H1 (cell line): ENCODE measurements at regions not wholly inside any gene's neighbourhood (a gene's known extent, or its start where the extent isn't known, plus 50 kb on each side); places are given as distances from the start of the nearest gene placed in this dataset.
A peak's percentile ranks its signal among the peaks of the same experiment; 100 is the strongest.

Experiments used
- CTCF ChIA-PET: fragments of 300-600 bp; sonication (Branson Sonifier 250); formaldehyde crosslinking; loops from one replicate; lab custom pipeline; 2021; ENCODE audit not compliant: partially characterized antibody; lab: Charles Lee
- POLR2A ChIA-PET: fragments of 300-600 bp; sonication (Branson Sonifier 250); formaldehyde crosslinking; loops from one replicate; lab custom pipeline; 2021; ENCODE audit warnings: inconsistent platforms; ENCODE audit not compliant: partially characterized antibody; lab: Charles Lee
- DNase-seq, 2 experiments: peaks; one replicate each; pipeline versions ENCODE4 v3.0.0 to v3.0.0-alpha.2; 2010 to 2022; ENCODE audit warnings: low spot score in 2 of 2, low read depth in 1 of 2, mixed read lengths in 1 of 2
- FAIRE-seq: peaks from 2 replicates; lab custom pipeline; 2011; peaks lifted over from hg19 to GRCh38; lab: Jason Lieb, UNC
- H2AFZ ChIP-seq: 2 replicates; pipeline ENCODE4 v1.8.1; 2012; ENCODE audit warnings: low read length, inconsistent platforms
- H2AK5ac ChIP-seq: 2 replicates; pipeline ENCODE4 v1.6.1; 2013; ENCODE audit warnings: low read depth, low read length
- H2BK120ac ChIP-seq: replicated peaks from 2 replicates; pipeline ENCODE3; 2013; ENCODE audit warnings: low read depth, low read length, inconsistent platforms
- H2BK12ac ChIP-seq: 2 replicates; pipeline ENCODE4 v1.6.1; 2013; ENCODE audit warnings: low read depth, low read length
- H2BK15ac ChIP-seq: 2 replicates; pipeline ENCODE4 v1.6.1; 2013; ENCODE audit warnings: low read length
- H2BK20ac ChIP-seq: 2 replicates; pipeline ENCODE4 v1.6.1; 2013; ENCODE audit warnings: low read length
- H2BK5ac ChIP-seq: 2 replicates; pipeline ENCODE4 v1.6.1; 2013; ENCODE audit warnings: low read depth, low read length
- H3K14ac ChIP-seq: 2 replicates; pipeline ENCODE4 v1.6.1; 2013; ENCODE audit warnings: inconsistent platforms; ENCODE audit not compliant: insufficient read length
- H3K18ac ChIP-seq: 2 replicates; pipeline ENCODE4 v1.6.1; 2013; ENCODE audit warnings: low read length; ENCODE audit errors: extremely low read depth
- H3K23ac ChIP-seq: 2 replicates; pipeline ENCODE4 v1.6.1; 2013; ENCODE audit warnings: inconsistent platforms; ENCODE audit not compliant: insufficient read length
- H3K23me2 ChIP-seq: 2 replicates; pipeline ENCODE4 v1.6.1; 2013; ENCODE audit warnings: low read depth, low read length
- H3K27ac ChIP-seq: 2 replicates; pipeline ENCODE4 v1.6.1; 2011; ENCODE audit warnings: low read depth, low read length, inconsistent platforms
- H3K27me3 ChIP-seq, 4 experiments: replicated peaks in 1 of 4; 1 replicate in 1 of 4; 2 replicates in 3 of 4; pipeline versions ENCODE4 v1.6.1 to v1.8.1; 2011 to 2013; ENCODE audit warnings: low read length in 3 of 4, mild to moderate bottlenecking in 3 of 4, inconsistent platforms in 2 of 4, mixed read lengths in 2 of 4, moderate library complexity in 1 of 4; ENCODE audit not compliant: control insufficient read depth in 3 of 4, insufficient read depth in 3 of 4; ENCODE audit errors: extremely low read depth in 1 of 4
- H3K36me3 ChIP-seq, 4 experiments: 2 replicates each; pipeline versions ENCODE4 v1.6.1 to v1.8.1; 2011 to 2013; ENCODE audit warnings: mild to moderate bottlenecking in 4 of 4, low read length in 3 of 4, moderate library complexity in 2 of 4, control low read depth in 1 of 4, inconsistent platforms in 1 of 4; ENCODE audit not compliant: insufficient read depth in 4 of 4, control insufficient read depth in 2 of 4
- H3K4ac ChIP-seq: replicated peaks from 2 replicates; pipeline ENCODE3; 2013; ENCODE audit warnings: low read length, low read depth, mixed read lengths, inconsistent platforms; ENCODE audit not compliant: insufficient read length
- H3K4me1 ChIP-seq, 4 experiments: replicated peaks in 1 of 4; 1 replicate in 1 of 4; 2 replicates in 3 of 4; pipeline versions ENCODE4 v1.6.1 to v1.8.1; 2011 to 2013; ENCODE audit warnings: low read length in 3 of 4, inconsistent platforms in 2 of 4, mixed read lengths in 1 of 4; ENCODE audit not compliant: insufficient read depth in 4 of 4, control insufficient read depth in 3 of 4
- H3K4me2 ChIP-seq, 2 experiments: 2 replicates each; pipeline versions ENCODE4 v1.6.1 to v1.8.1; 2011 to 2013; ENCODE audit warnings: low read depth in 2 of 2, low read length in 2 of 2, control low read depth in 1 of 2, inconsistent platforms in 1 of 2, mild to moderate bottlenecking in 1 of 2; ENCODE audit not compliant: insufficient read depth in 1 of 2
- H3K4me3 ChIP-seq, 4 experiments: fragments of 200-600, 300-600 bp in 1 of 4; sonication (generic), shearing (Covaris generic), sonication (Bioruptor Twin) in 1 of 4; 2 replicates each; pipeline versions ENCODE4 v1.5.1 to v1.8.1; 2011 to 2016; ENCODE audit warnings: low read length in 4 of 4, low read depth in 3 of 4, control low read depth in 2 of 4, inconsistent platforms in 2 of 4, mild to moderate bottlenecking in 2 of 4, mixed read lengths in 1 of 4, moderate library complexity in 1 of 4; ENCODE audit not compliant: insufficient read depth in 2 of 4; ENCODE audit errors: extremely low read depth in 1 of 4
- H3K56ac ChIP-seq: replicated peaks from 2 replicates; pipeline ENCODE3; 2013; ENCODE audit warnings: low read depth, mild to moderate bottlenecking, mixed read lengths, low read length, inconsistent platforms; ENCODE audit not compliant: insufficient read length
- H3K79me1 ChIP-seq: 2 replicates; pipeline ENCODE4 v1.6.1; 2013; ENCODE audit warnings: low read depth, low read length, control low read depth
- H3K79me2 ChIP-seq, 2 experiments: 2 replicates each; pipeline versions ENCODE4 v1.6.1 to v1.8.1; 2012 to 2013; ENCODE audit warnings: low read length in 2 of 2, mild to moderate bottlenecking in 2 of 2, inconsistent platforms in 1 of 2; ENCODE audit not compliant: insufficient read depth in 2 of 2, control insufficient read depth in 1 of 2
- H3K9ac ChIP-seq, 4 experiments: replicated peaks in 1 of 4; 1 replicate in 1 of 4; 2 replicates in 3 of 4; pipeline versions ENCODE4 v1.6.1 to v1.8.1; 2011 to 2013; ENCODE audit warnings: low read depth in 3 of 4, low read length in 3 of 4, control low read depth in 2 of 4, mild to moderate bottlenecking in 2 of 4, moderate library complexity in 2 of 4, inconsistent platforms in 1 of 4; ENCODE audit errors: extremely low read depth in 1 of 4
- H3K9me3 ChIP-seq, 2 experiments: 2 replicates each; pipeline versions ENCODE4 v1.6.1 to v1.8.1; 2012 to 2013; ENCODE audit warnings: mild to moderate bottlenecking in 2 of 2, moderate library complexity in 2 of 2, control low read depth in 1 of 2, inconsistent platforms in 1 of 2, low read depth in 1 of 2, low read length in 1 of 2, mixed read lengths in 1 of 2; ENCODE audit not compliant: insufficient read depth in 2 of 2
- H4K20me1 ChIP-seq, 2 experiments: replicated peaks in 1 of 2; 2 replicates each; pipeline versions ENCODE3 to v1.8.1; 2011 to 2013; ENCODE audit warnings: inconsistent platforms in 2 of 2, low read length in 2 of 2, mild to moderate bottlenecking in 1 of 2; ENCODE audit not compliant: insufficient read depth in 2 of 2, control insufficient read depth in 1 of 2
- H4K5ac ChIP-seq: 2 replicates; pipeline ENCODE4 v1.6.1; 2013; ENCODE audit warnings: low read length, low read depth, mixed read lengths, inconsistent platforms; ENCODE audit not compliant: insufficient read length
- H4K8ac ChIP-seq: 2 replicates; pipeline ENCODE4 v1.8.0; 2013; ENCODE audit warnings: mild to moderate bottlenecking, moderate library complexity, low read length, inconsistent platforms; ENCODE audit not compliant: insufficient read depth; ENCODE audit errors: extremely low read depth
- H4K91ac ChIP-seq: replicated peaks from 2 replicates; pipeline ENCODE3; 2013; ENCODE audit warnings: low read length, mixed read lengths, inconsistent platforms; ENCODE audit not compliant: insufficient read length
- CBX5 ChIP-seq: fragments of 300-800, 300-1000 bp; sonication (generic); IDR thresholded peaks from 2 replicates; pipeline ENCODE4 v1.7.1; 2016; ENCODE audit warnings: antibody characterized with exemption, low read length, low read depth
- CBX8 ChIP-seq: fragments of 300-800, 300-1000 bp; sonication (generic); IDR thresholded peaks from 2 replicates; pipeline ENCODE4 v1.7.1; 2016; ENCODE audit warnings: low read depth, low read length, borderline replicate concordance
- CHD1 ChIP-seq: IDR thresholded peaks from 2 replicates; pipeline ENCODE4 v1.6.1; 2012; ENCODE audit warnings: low read depth, low read length, improper control_type of control experiment
- CREB1 ChIP-seq: IDR thresholded peaks from 2 replicates; pipeline ENCODE4 v1.6.1; 2012; ENCODE audit warnings: inconsistent platforms
- GABPA ChIP-seq: IDR thresholded peaks from 2 replicates; pipeline ENCODE4 v1.6.1; 2011; ENCODE audit warnings: mild to moderate bottlenecking, low read length, moderate library complexity, borderline replicate concordance; ENCODE audit not compliant: insufficient read depth
- JUND ChIP-seq: IDR thresholded peaks from 2 replicates; pipeline ENCODE4 v1.6.1; 2011; ENCODE audit warnings: mild to moderate bottlenecking, improper control_type of control experiment, low read length
- MAFK ChIP-seq: IDR thresholded peaks from 2 replicates; pipeline ENCODE4 v1.6.1; 2012; ENCODE audit warnings: low read depth, mild to moderate bottlenecking, improper control_type of control experiment, low read length
- POU5F1 ChIP-seq: IDR thresholded peaks from 2 replicates; pipeline ENCODE4 v1.6.1; 2011; ENCODE audit warnings: low read depth, mild to moderate bottlenecking, low read length, moderate library complexity
- RNF2 ChIP-seq: fragments of 200-900, 300-1000 bp; sonication (generic); IDR thresholded peaks from 2 replicates; pipeline ENCODE4 v1.7.1; 2016; ENCODE audit warnings: borderline replicate concordance, low read depth, mild to moderate bottlenecking, antibody characterized with exemption, low read length; ENCODE audit not compliant: poor library complexity, severe bottlenecking; ENCODE audit errors: missing control alignments
- SIRT6 ChIP-seq: IDR thresholded peaks from one replicate; pipeline ENCODE4 v1.7.1; 2012; ENCODE audit warnings: low read length, inconsistent platforms
- SRF ChIP-seq: IDR thresholded peaks from 2 replicates; pipeline ENCODE4 v1.6.1; 2011; ENCODE audit warnings: mild to moderate bottlenecking, low read depth, low read length, moderate library complexity
- TAF1 ChIP-seq: IDR thresholded peaks from 2 replicates; pipeline ENCODE4 v1.6.1; 2011; ENCODE audit warnings: mild to moderate bottlenecking, low read depth, low read length
- WGBS, 2 experiments: shearing (Covaris generic) in 1 of 2; methylation state at CpG; one replicate each; pipeline versions ENCODE4 v1.1.6 to v1.1.7; 2013 to 2015; ENCODE audit warnings: low lambda C conversion rate in 2 of 2, mixed read lengths in 2 of 2, inconsistent platforms in 1 of 2, low coverage in 1 of 2, missing lambda C conversion rate in 1 of 2; ENCODE audit not compliant: insufficient replicate concordance in 2 of 2, insufficient coverage in 1 of 2, insufficient read length in 1 of 2; ENCODE audit errors: extremely low coverage in 1 of 2, missing lambda C conversion rate in 1 of 2; 5-methylcytosine and 5-hydroxymethylcytosine counted together
- TF ChIP-seq, protein P1 (sequence below), 3 experiments: IDR thresholded peaks; 1 replicate in 2 of 3; 2 replicates in 1 of 3; pipeline versions ENCODE4 v1.5.1 to v1.6.1; 2011; ENCODE audit warnings: low read length in 3 of 3, mild to moderate bottlenecking in 3 of 3, inconsistent platforms in 2 of 3, low read depth in 1 of 3, moderate library complexity in 1 of 3; ENCODE audit not compliant: insufficient read depth in 1 of 3; ENCODE audit errors: control extremely low read depth in 1 of 3

DNA sequence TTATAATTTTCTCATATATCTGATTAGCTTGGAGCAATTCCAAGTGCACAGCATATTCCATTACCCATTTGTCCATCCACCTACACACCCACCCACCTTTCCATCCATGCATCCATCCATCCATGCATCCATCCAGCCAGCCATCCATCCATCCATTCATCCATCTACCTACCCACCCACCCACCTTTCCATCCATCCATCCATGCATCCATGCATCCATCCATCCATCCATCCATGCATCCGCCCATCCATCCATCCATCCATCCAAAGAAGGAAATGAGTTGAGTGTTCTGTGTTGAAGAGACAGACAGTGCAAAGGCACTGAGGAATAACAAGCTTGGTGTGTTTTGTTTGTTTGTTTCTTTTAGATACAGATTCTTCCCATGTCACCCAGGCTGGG is 78.7 kb upstream of the FAM20A start:
- Histone ChIP-seq H3K56ac (no peak overlapping the region), H4K5ac (no peak overlapping the region), H3K79me2 (no peaks in the 10 kb centered on the region), H3K79me1 (no peaks in the 10 kb centered on the region), H2BK5ac (no peak overlapping the region), H2BK15ac (no peak overlapping the region), H4K20me1 (no peaks in the 10 kb centered on the region), H3K23ac (no peak overlapping the region), H3K14ac (no peak overlapping the region), H3K4me1 (no peaks in the 10 kb centered on the region), H3K27ac (no peak overlapping the region), H4K91ac (no peak overlapping the region), H2BK120ac (no peak overlapping the region), H3K23me2 (peaks cover 4% of the 10 kb centered on the region; the same call in 1 of the 2 replicates), H3K4me2 (no peak overlapping the region), H2AFZ (no peak overlapping the region), H3K36me3 (no peaks in the 10 kb centered on the region), H2BK20ac (no peak overlapping the region), H3K4me3 (no peak overlapping the region), H4K8ac (no peak overlapping the region), H3K9me3 (peaks cover 0 to 2% of the 10 kb centered on the region in 2 experiments; a peak in 1 of 4 replicates), H2AK5ac (peak overlapping the region; percentile 57; the same call in 1 of the 2 replicates), H3K9ac (no peak overlapping the region; a peak in 1 of 7 replicates), H3K27me3 (no peaks in the 10 kb centered on the region), H3K4ac (no peak overlapping the region), H3K18ac (no peak overlapping the region), H2BK12ac (no peak overlapping the region)
- no peak for DNase-seq
- no peak for FAIRE-seq
- ChIA-PET CTCF (interaction anchor here (0.8 to 1.5 kb wide), 2 partner anchors 9 to 104 kb away, joined by 3 read pairs; no protein-coding TSS in a partner anchor), POLR2A (no interaction called here)
- 67% methylated on average over 1 of the region's 1 CpG; no CpG with 5 or more reads in 1 of the 2 experiments for WGBS, 2 experiments
- TF ChIP-seq CBX5 (no peak), SIRT6 (no peak), RNF2 (no peak), SRF (no peak), CREB1 (no peak), JUND (no peak), CHD1 (no peak), MAFK (no peak), POU5F1 (no peak), CBX8 (no peak), GABPA (no peak), TAF1 (no peak)
- TF ChIP-seq, protein P1, sequence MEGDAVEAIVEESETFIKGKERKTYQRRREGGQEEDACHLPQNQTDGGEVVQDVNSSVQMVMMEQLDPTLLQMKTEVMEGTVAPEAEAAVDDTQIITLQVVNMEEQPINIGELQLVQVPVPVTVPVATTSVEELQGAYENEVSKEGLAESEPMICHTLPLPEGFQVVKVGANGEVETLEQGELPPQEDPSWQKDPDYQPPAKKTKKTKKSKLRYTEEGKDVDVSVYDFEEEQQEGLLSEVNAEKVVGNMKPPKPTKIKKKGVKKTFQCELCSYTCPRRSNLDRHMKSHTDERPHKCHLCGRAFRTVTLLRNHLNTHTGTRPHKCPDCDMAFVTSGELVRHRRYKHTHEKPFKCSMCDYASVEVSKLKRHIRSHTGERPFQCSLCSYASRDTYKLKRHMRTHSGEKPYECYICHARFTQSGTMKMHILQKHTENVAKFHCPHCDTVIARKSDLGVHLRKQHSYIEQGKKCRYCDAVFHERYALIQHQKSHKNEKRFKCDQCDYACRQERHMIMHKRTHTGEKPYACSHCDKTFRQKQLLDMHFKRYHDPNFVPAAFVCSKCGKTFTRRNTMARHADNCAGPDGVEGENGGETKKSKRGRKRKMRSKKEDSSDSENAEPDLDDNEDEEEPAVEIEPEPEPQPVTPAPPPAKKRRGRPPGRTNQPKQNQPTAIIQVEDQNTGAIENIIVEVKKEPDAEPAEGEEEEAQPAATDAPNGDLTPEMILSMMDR (IDR thresholded peaks at IDR 0.05; ENCODE audit: control extremely low read depth in 1 of 3, insufficient read depth in 1 of 3, low read depth in 1 of 3, low read length in 3 of 3) = no peak
